Muscle of arm (tissue), 1 donor: ENCODE measurements at regions not wholly inside any gene's neighbourhood (a gene's known extent, or its start where the extent isn't known, plus 50 kb on each side); places are given as distances from the start of the nearest gene placed in this dataset.
"Not testable (repeated sequence)": the region's sequence is repeated elsewhere in the genome, so short reads cannot be mapped to it uniquely, and the experiment has no call there.

Experiments used
- DNase-seq: peaks from one replicate; pipeline ENCODE4 v3.0.0-alpha.2; 2013

GRCh38 chr9:66765531-66765930 lies 135.0 kb upstream of the ZNF658 start:
- DNase-seq: not testable (repeated sequence)

GRCh38 chr9:66771504-66771903 lies 129.0 kb upstream of the ZNF658 start:
- not testable (repeated sequence) for DNase-seq

DNA sequence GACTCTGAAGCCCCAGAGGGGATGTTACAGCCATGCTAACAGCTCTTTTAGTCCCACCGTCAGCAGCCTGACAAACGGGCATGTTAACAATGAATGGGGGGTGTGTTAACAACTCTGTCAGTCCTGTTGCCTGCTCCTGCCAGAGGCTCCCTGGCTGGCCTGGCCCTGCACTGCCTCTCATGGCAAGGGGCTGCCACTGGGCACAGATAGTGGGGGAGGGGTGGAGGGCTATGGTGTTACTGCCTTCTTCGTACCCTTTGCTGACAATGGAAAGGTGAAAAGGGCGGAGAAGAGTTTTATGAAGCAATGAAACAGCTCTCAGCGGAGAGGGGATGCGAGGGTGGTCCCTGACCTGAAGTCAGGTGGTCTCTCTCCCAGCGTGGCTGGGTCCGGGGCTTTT lies 125.9 kb upstream of the ZNF658 start:
- not testable (repeated sequence) for DNase-seq

DNA sequence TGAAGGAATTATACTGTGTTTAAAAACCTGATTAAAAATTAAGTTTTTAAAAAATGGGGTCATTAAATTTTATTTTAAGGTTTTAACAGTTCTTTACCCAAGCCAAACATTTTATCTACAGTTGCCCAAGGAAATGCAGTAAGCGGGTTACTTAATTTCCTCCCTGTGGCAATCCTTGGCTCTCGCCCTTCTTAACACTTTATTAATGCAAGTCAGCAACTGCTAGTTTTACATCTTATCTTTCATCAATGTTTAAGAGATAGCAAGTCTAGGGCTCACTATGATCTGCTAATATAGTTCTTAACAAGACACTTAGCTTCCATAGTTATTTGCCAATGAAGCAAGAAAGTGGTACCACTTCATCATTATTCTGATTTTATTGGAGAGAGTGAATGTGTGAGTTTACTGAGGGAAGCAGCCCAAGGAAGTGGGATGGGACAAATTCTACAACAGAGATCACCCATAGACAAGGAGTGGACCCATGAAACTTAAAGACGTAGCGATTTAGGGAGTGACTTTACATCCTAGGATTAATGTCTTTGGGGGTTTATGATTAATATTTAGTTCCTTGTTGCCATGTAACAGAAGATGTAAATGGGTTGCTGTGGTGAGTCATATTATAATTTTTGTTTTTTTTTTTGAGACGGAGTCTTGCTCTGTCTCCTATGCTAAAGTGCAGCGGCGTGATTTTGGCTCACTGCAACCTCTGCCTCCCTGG lies 120.4 kb upstream of the ZNF658 start:
- DNase-seq: not testable (repeated sequence)

- not testable (repeated sequence) for DNase-seq
These were observed 119.3 kb upstream of the ZNF658 start for GRCh38 chr9:66781240-66781639.

- not testable (repeated sequence) for DNase-seq
These were observed 118.5 kb upstream of the ZNF658 start for GRCh38 chr9:66782010-66782409.

DNA sequence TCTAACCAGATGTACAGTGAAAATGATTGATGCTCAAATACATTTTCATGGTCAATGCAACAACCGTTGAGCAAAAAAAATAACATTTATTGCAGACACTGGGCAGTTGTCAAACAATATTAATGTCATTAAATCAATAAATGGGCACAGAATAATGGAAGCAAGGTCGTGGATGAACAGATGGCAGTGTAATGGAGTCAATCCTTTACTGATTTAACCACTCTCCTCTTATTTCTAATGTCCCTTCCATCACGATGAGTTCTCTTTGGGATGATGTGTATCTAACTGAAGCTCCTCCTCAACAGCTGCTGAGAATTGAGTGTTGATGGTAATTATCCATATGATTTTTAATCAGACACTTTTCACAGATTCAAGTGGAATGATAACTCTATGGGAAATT lies 114.9 kb upstream of the ZNF658 start:
- DNase-seq: not testable (repeated sequence)

DNA sequence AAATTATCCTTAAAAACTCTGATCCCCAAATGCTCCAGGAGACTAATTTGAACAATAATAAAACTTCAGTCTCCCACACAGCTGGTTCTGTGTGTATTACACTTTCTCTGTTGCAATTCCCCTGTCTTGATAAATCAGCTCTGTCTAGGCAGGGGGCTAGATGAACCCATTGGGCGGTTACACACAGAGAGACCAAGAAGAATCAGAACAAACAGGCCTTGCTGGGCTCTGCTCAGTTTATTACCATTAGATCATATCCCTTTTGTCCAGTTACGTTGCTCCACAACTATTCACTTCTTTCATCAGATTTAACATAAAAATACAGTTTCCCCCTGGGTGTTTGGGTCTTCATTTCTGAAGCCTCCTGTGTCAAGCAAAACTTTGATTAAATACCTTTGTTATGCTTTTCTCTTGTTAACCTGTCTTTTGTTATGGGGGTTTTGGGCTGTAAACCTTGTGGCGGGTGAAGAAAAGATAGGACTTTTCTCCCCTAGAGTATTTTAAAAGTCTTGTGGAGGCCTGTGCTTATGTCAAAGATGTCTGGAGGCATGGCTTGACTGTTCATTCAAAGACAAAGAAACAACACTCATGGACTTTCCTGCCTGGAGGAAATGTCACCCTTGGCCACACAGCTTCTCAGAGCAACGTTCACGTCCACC lies 109.3 kb upstream of the ZNF658 start:
- not testable (repeated sequence) for DNase-seq

DNA sequence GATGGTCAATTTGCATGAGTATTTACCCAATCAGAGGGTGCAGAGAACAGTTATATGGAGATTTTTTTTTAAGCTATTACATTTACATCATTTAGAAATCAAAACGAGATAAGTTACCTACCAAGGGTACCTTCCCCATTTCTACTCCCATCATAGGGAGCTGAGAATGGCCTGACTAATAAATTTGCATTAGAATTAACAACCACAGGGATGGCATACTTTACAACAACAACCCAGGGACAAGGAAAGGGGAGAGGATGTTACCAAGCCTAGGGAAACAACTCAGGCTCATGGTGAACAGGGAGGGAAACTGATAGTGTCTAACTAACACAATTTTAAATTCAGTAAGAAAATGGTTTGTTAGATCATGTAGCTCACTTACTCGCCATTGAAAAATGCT lies 105.8 kb upstream of the ZNF658 start:
- not testable (repeated sequence) for DNase-seq

GRCh38 chr9:66795723-66796503 lies 104.6 kb upstream of the ZNF658 start:
- not testable (repeated sequence) for DNase-seq

- DNase-seq: not testable (repeated sequence)
These were observed 102.5 kb upstream of the ZNF658 start for GRCh38 chr9:66797905-66798616.

- DNase-seq: not testable (repeated sequence)
These were observed 96.9 kb upstream of the ZNF658 start for GRCh38 chr9:66803619-66804018.

GRCh38 chr9:66810247-66810646 lies 90.3 kb upstream of the ZNF658 start:
- not testable (repeated sequence) for DNase-seq

DNA sequence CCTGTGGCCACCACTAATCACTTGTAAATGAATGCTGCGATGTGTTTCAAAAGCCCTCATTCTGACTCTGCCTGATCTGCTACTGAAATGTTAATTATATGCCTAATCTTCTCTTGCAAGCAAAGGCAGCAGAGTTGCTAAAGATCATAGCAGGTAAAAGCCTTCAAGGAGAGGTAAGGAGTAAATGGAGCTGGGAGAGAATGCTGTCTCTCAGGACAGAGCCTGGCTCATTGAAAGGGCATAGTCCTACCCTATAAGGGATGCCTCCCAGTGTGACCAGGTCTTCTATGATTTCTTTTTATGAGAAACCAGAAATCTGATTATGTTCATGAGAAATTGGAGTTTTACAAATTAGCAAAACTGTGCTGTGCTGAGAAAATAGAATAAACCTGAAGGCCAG lies 88.2 kb upstream of the ZNF658 start:
- DNase-seq: not testable (repeated sequence)

- DNase-seq: not testable (repeated sequence)
These were observed 87.6 kb upstream of the ZNF658 start for GRCh38 chr9:66812967-66813366.

DNA sequence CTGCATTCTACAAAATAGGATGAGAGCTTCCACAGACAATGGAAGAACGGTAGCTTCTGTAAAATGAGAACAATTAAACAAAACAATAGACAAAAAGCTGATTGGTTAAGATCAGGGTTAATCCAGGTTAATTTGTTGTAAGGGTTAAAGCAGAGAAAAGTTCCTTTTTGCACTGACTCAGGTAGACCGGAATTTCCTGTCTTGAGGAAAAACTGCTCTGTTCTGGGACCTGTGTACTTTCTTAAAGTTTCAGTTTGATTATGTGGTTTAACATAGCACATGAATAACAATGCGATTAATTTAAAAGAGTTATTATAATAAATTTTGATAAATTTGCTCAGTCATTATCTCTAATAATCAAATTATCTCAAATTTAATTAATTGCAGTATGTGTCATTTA lies 86.5 kb upstream of the ZNF658 start:
- not testable (repeated sequence) for DNase-seq

DNA sequence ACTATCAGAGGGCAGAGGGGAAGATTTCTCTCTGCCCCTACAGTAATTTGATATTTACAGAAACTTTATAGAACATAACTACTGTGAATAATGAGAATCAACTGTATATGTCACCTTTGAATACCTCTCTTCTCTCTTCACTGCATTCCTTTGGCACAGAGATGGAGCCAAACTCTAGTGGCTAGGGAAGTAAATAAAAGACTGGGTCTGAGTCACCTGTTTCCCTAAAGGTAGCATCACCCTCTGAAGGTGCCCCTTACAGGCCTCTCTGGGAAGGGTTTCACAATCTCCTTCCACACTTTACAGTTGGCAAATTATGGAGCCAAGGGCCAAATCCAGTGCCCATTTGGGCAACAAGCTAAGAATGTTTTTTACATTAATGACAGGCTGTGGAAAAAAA lies 81.0 kb upstream of the ZNF658 start:
- DNase-seq: not testable (repeated sequence)

DNA sequence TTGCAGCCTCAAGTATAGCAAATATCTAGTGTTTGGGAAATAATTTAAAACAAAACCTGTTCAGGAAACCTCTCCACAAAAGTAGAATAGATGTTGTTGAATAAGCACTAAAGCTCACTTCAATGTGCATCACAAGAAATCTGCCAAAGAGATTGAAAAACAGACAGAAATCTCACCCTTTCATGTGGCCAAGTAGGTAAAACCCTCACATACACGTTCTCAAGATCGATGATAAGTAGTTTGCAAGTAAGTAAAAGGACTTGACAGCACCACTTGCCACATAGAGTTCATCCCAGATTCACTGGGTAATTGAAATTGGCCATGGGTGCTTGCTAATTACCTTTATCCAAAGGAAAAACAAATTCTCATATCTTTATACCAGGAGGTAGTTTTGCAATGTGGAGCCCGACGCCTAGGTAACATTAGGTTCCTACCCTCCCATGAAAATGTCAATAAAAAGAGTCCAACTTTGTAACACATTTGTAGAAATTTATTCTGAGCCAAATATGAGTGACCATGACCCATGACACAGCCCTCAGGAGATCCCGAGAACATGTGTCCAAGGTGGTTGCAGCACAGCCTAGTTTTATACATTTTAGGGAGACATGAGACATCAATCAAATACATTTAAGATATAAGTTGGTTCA lies 80.4 kb upstream of the ZNF658 start:
- not testable (repeated sequence) for DNase-seq

DNA sequence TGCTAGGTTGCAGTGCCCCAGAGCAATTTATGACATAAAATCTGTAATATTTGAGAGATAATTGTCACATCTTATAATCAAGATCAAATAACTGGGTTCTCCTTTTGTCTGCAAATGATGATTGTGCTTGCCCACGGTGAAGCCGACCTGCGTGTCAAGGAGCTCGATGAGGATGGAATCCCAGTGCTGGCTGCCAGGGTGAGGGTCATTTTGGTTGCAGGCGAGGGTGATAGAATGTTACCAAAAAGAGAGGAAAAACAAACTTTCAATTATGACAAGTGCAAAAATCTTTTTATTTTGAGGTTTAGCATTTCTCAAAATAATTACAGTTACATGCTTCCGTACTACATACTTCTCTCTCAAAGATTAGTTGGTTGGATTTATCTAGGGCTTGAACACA lies 76.4 kb upstream of the ZNF658 start:
- DNase-seq: not testable (repeated sequence)

DNA sequence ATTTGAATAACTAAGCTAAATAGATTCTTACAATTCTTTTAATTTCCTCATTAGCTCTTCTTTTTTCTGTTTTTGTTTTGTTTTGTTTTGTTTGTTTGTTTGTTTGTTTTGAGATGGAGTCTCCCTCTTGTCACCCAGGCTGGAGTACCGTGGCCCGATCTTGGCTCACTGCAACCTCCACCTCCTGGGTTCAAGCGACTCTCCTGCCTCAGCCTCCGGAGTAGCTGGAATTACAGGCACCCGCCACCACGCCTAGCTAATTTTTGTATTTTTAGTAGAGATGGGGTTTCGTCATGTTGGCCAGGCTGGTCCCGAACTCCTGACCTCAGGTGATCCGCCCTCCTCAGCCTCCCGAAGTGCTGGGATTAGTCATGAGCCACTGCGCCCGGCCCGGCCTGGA lies 70.7 kb upstream of the ZNF658 start:
- DNase-seq: not testable (repeated sequence)

- not testable (repeated sequence) for DNase-seq
These were observed 69.6 kb upstream of the ZNF658 start for GRCh38 chr9:66830777-66831497.
